Breast epithelium (tissue), 3 donors: ENCODE measurements at regions not wholly inside any gene's neighbourhood (a gene's known extent, or its start where the extent isn't known, plus 50 kb on each side); places are given as distances from the start of the nearest gene placed in this dataset.

Source experiments
- CTCF ChIP-seq, 3 donors: fragments of 450-650 bp; IDR thresholded peaks; one replicate each; pipeline ENCODE4 v1.5.1; 2016 to 2017; ENCODE audit warnings: antibody characterized with exemption in 3 of 3, mild to moderate bottlenecking in 3 of 3, moderate library complexity in 3 of 3
- POLR2A ChIP-seq: fragments of 450-650 bp; IDR thresholded peaks from one replicate; pipeline ENCODE4 v1.6.1; 2016; ENCODE audit warnings: antibody characterized with exemption, mild to moderate bottlenecking, moderate library complexity
- POLR2AphosphoS5 ChIP-seq, 3 donors: sonication (generic); formaldehyde crosslinking; IDR thresholded peaks; one replicate each; pipeline ENCODE4 v1.6.1; 2017; ENCODE audit warnings: antibody characterized with exemption in 3 of 3

DNA sequence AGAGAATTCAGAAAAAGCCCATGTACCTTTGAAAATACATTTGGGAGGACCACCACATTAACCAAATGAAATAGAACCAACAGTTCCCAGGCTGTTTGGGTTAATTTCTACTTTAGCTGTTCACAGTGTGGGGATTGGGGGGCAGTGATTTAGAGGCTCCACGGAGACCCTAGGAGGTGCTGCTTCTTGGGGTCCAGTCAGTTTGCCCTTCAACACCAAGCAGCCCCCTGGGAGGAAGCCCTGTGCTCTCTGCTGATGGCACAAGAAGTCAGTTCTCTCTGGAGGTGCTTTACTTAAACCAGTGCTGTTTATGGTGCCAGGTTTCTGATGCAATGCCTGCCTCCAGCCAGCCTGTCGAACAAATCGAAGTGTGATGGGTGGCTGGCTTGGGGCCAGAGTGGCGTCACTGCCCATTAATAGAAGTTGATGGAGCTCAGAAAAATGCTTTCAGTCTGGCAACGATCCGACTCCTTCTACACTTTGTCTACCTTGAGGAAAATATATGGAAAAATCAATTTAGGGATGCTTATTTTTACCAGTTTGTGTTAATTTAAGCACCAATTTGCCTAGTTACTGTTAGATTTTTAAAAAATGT, 134.0 kb downstream of the SNX18 start:
- TF ChIP-seq CTCF (IDR thresholded peaks at IDR 0.05) (no peak), POLR2A (no peak), POLR2AphosphoS5 (IDR thresholded peaks at IDR 0.05) (peak in 2 of 3 donors; percentile 62 to 74)
